Mesothelial cell of epicardium (in vitro differentiated cells): ENCODE measurements at regions not wholly inside any gene's neighbourhood (a gene's known extent, or its start where the extent isn't known, plus 50 kb on each side); places are given as distances from the start of the nearest gene placed in this dataset.
"Not testable (repeated sequence)": the region's sequence is repeated elsewhere in the genome, so short reads cannot be mapped to it uniquely, and the experiment has no call there.

ENCODE experiments used
- DNase-seq, 2 experiments: peaks; one replicate each; pipeline ENCODE4 v3.0.0; 2021; ENCODE audit warnings: low spot score in 2 of 2; ENCODE audit not compliant: unreplicated experiment in 2 of 2
- H3K27ac Mint-ChIP-seq: 2 replicates; pipeline ENCODE4 v1.8.0; 2021; ENCODE audit warnings: mixed read lengths
- H3K27me3 Mint-ChIP-seq: 2 replicates; pipeline ENCODE4 v1.8.0; 2021; ENCODE audit warnings: low read depth, mixed read lengths
- H3K36me3 Mint-ChIP-seq: 2 replicates; pipeline ENCODE4 v1.8.0; 2021; ENCODE audit warnings: mixed read lengths
- H3K4me1 Mint-ChIP-seq: 2 replicates; pipeline ENCODE4 v1.8.0; 2021; ENCODE audit warnings: mixed read lengths
- H3K4me3 Mint-ChIP-seq: 2 replicates; pipeline ENCODE4 v1.8.0; 2021; ENCODE audit warnings: mild to moderate bottlenecking, moderate library complexity, mixed read lengths
- H3K9me3 Mint-ChIP-seq: 2 replicates; pipeline ENCODE4 v1.8.0; 2021; ENCODE audit warnings: mixed read lengths
- TF ChIP-seq, protein P1 (sequence below): fragments of 200-600 bp; sonication (generic); IDR thresholded peaks from one replicate; pipeline ENCODE4 v1.5.0; 2021; ENCODE audit warnings: antibody characterized with exemption; ENCODE audit not compliant: unreplicated experiment

DNA sequence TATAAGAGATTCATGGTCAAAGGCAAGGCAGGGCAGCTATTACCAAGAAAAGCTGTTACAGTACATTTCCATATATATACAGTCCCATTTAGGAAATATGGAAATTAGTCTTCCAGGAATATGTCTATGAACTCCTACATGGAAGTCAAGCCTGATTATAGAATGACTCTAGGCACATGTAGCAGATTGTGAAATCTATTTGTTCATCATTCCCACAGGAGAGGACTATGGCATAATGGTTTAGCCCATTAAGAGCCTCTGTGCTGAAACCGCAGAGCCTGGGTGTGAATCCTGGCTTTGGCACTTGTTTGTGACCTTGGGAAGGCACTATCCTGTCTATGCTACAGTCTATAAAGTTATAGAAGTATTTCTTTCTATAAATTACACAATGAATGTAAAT is 764.8 kb downstream of the RAPGEF2 start:
- H3K36me3 Mint-ChIP-seq: no peaks in the 10 kb centered on the region
- DNase-seq: no peak
- no peak overlapping the region for H3K27ac Mint-ChIP-seq
- TF ChIP-seq, protein P1, sequence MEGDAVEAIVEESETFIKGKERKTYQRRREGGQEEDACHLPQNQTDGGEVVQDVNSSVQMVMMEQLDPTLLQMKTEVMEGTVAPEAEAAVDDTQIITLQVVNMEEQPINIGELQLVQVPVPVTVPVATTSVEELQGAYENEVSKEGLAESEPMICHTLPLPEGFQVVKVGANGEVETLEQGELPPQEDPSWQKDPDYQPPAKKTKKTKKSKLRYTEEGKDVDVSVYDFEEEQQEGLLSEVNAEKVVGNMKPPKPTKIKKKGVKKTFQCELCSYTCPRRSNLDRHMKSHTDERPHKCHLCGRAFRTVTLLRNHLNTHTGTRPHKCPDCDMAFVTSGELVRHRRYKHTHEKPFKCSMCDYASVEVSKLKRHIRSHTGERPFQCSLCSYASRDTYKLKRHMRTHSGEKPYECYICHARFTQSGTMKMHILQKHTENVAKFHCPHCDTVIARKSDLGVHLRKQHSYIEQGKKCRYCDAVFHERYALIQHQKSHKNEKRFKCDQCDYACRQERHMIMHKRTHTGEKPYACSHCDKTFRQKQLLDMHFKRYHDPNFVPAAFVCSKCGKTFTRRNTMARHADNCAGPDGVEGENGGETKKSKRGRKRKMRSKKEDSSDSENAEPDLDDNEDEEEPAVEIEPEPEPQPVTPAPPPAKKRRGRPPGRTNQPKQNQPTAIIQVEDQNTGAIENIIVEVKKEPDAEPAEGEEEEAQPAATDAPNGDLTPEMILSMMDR: no peak
- no peaks in the 10 kb centered on the region for H3K9me3 Mint-ChIP-seq
- no peaks in the 10 kb centered on the region for H3K4me1 Mint-ChIP-seq
- H3K4me3 Mint-ChIP-seq: no peak overlapping the region
- H3K27me3 Mint-ChIP-seq: no peaks in the 10 kb centered on the region

GRCh38 chr4:159868936-159869335 is 766.1 kb downstream of the RAPGEF2 start:
- H3K27ac Mint-ChIP-seq, H3K36me3 Mint-ChIP-seq, DNase-seq, H3K27me3 Mint-ChIP-seq, H3K4me3 Mint-ChIP-seq, H3K4me1 Mint-ChIP-seq: not testable (repeated sequence)
- peaks cover 12% of the 10 kb centered on the region for H3K9me3 Mint-ChIP-seq

- Mint-ChIP-seq H3K27ac (no peak overlapping the region), H3K36me3 (peaks cover 2% of the 10 kb centered on the region), H3K9me3 (peaks cover 28% of the 10 kb centered on the region), H3K4me3 (no peak overlapping the region), H3K27me3 (no peaks in the 10 kb centered on the region), H3K4me1 (no peaks in the 10 kb centered on the region)
- no peak for DNase-seq
- TF ChIP-seq, protein P1: no peak
Observed at GRCh38 chr4:159871141-159871540, 768.3 kb downstream of the RAPGEF2 start.

GRCh38 chr4:159881158-159881557 is 778.3 kb downstream of the RAPGEF2 start:
- no peaks in the 10 kb centered on the region for H3K36me3 Mint-ChIP-seq
- no peak overlapping the region for H3K27ac Mint-ChIP-seq
- H3K4me3 Mint-ChIP-seq: no peak overlapping the region
- TF ChIP-seq, protein P1: no peak
- H3K27me3 Mint-ChIP-seq: no peaks in the 10 kb centered on the region
- peaks cover 7% of the 10 kb centered on the region for H3K4me1 Mint-ChIP-seq
- no peak for DNase-seq
- no peaks in the 10 kb centered on the region for H3K9me3 Mint-ChIP-seq

DNA sequence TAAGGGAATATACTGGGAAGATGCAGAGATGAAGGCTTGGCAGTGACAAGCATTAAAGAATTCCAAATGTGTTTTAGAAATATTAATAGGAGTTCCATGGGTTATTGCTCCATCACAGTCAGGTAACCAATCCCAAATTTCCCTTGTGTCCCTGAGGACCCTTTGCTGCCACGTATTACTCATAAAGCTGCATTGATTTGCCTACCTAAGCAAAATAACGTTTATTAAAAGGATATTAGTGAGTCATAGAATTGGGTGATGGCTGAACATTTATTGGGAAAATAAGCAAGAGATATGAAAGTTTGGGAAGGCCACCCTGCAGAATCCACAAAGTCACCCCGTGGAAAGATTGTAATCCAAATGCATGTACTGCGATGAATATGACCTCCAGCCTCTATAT is 782.1 kb downstream of the RAPGEF2 start:
- Mint-ChIP-seq H3K9me3 (no peaks in the 10 kb centered on the region), H3K27ac (no peak overlapping the region), H3K4me1 (peaks cover 5% of the 10 kb centered on the region), H3K4me3 (no peak overlapping the region), H3K36me3 (no peaks in the 10 kb centered on the region), H3K27me3 (no peaks in the 10 kb centered on the region)
- TF ChIP-seq, protein P1: no peak
- no peak for DNase-seq

- Mint-ChIP-seq H3K27me3 (no peaks in the 10 kb centered on the region), H3K9me3 (peaks cover 4% of the 10 kb centered on the region), H3K4me3 (no peak overlapping the region), H3K36me3 (no peaks in the 10 kb centered on the region), H3K27ac (no peak overlapping the region), H3K4me1 (peaks cover 22% of the 10 kb centered on the region)
- no peak for DNase-seq
- TF ChIP-seq, protein P1: no peak
Observed at GRCh38 chr4:159899596-159899995, 796.7 kb downstream of the RAPGEF2 start.
